ENCODE measurements at regions not wholly inside any gene's neighbourhood (a gene's known extent, or its start where the extent isn't known, plus 50 kb on each side); places are given as distances from the start of the nearest gene placed in this dataset.

DNA sequence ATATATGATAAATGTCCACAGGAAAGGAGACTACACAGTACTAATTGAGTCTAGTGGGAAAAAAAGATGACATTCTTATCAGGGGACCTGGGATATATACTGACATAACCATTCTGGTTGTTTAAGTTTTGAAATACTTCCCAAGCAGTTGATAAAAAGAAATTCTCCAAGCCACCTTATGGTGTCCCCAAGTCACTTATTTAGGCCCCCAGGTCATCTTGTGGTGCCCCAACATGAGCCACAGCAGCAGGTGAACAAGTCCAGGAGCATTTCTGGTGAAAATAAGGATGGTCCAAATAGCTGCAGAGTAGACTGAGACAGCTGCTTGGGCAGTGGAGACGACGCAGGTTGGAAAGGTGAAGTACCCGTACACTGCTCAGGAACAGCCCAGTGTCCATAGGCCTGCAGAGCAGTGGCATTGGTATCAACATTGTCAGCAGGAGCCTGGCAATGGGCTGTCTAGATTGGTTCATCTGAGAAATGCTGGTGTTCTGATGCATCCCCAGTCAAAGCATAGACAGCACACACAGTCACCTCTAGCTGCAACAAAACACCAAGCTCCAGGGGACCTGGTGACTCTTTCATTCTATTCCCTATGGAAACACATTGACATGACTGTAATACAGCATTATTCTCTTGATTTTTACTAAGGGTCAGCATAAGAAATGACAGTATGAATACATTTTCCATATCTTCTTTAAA is 430.6 kb downstream of the NR2F1-AS1 start:
- no peaks in the 10 kb centered on the region for H3K4me1 ChIP-seq (ENCODE audit: control insufficient read depth, insufficient read depth, low read length, poor library complexity, severe bottlenecking)
- 91 to 100% methylated on average over 3 of the region's 3 CpGs for WGBS, 2 experiments (ENCODE audit: insufficient coverage in 2 of 2)

DNA sequence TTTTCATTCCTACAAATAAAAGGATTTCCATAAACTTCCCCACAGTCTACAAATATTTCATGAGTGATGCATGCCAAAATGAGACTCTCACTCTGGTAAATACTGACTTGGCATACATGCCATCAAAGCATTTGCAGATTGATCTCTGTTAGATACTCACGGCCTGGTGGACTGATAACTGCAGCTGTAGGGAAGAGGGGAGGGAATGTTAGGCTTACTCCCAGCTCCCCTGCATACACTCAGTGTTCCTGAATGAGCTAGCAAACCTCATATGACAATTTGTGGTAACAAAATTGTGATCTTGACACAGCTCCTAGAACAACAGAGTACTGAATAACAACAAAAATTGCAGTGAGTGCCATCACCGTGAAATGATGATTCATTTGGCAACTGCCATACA is 435.3 kb downstream of the NR2F1-AS1 start:
- no peak overlapping the region for H3K4me3 ChIP-seq (ENCODE audit: extremely low read depth, insufficient read depth, low read length, poor library complexity, severe bottlenecking)
- WGBS, 2 experiments (ENCODE audit: insufficient coverage in 2 of 2), result no CpG with 5 or more reads among the region's 2 CpGs
- H3K27ac ChIP-seq (ENCODE audit: low read depth, low read length, severe bottlenecking), result no peak overlapping the region
- H3K9me3 ChIP-seq (ENCODE audit: control insufficient read depth, low read length), result no peaks in the 10 kb centered on the region
- H3K4me1 ChIP-seq (ENCODE audit: control insufficient read depth, insufficient read depth, low read length, poor library complexity, severe bottlenecking), result no peaks in the 10 kb centered on the region
- H3K36me3 ChIP-seq (ENCODE audit: control insufficient read depth, insufficient read depth, low read length), result no peaks in the 10 kb centered on the region

More for the DNA sequence above, 430.6 kb downstream of the NR2F1-AS1 start:
- Histone ChIP-seq H3K36me3 (ENCODE audit: control insufficient read depth, insufficient read depth, low read length) (no peaks in the 10 kb centered on the region), H3K4me3 (ENCODE audit: extremely low read depth, insufficient read depth, low read length, poor library complexity, severe bottlenecking) (no peak overlapping the region), H3K9me3 (ENCODE audit: control insufficient read depth, low read length) (no peaks in the 10 kb centered on the region), H3K27ac (ENCODE audit: low read depth, low read length, severe bottlenecking) (no peak overlapping the region)

DNA sequence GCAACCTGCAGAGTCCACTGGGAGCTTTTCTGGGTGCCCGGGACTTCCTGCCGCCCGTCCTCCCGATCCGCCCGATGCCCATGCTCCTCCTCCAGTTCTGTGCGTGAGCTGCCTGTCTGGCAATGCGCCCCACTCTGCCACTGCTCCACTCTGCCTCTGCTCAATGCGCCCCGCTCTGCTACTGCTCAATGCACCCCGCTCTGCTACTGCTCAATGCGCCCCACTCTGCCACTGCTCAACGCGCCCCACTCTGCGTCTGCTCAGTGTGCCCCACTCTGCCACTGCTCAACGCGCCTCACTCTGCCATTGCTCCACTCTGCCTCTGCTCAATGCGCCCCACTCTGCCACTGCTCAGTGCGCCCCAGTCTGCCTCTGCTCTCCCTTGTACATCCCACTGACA is 436.0 kb downstream of the NR2F1-AS1 start:
- Histone ChIP-seq H3K4me1 (ENCODE audit: control insufficient read depth, insufficient read depth, low read length, poor library complexity, severe bottlenecking) (no peaks in the 10 kb centered on the region), H3K9me3 (ENCODE audit: control insufficient read depth, low read length) (no peaks in the 10 kb centered on the region), H3K4me3 (ENCODE audit: extremely low read depth, insufficient read depth, low read length, poor library complexity, severe bottlenecking) (no peak overlapping the region), H3K27ac (ENCODE audit: low read depth, low read length, severe bottlenecking) (no peak overlapping the region), H3K36me3 (ENCODE audit: control insufficient read depth, insufficient read depth, low read length) (no peaks in the 10 kb centered on the region)
- WGBS, 2 experiments (ENCODE audit: insufficient coverage in 2 of 2), result 88 to 94% methylated on average over 13 to 19 of the region's 19 CpGs

DNA sequence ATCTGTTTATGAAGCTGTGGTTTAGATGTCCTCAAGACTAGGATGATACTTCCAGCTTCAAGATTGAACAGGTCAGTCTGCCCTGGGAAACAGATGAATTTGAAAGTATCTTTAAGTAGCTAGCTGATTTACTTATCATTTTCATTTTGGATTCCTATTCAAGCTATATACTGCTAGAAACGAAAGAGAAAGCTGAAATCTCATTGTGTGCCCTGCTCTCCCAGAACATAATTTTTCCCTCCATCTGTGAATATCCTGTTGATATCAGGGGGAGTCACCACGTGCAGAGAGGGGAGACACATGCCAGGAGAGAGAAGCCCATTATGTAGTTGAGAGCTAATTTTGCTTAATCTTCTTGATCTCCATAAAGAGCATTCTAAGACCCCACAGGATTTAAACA is 439.1 kb downstream of the NR2F1-AS1 start:
- WGBS, 2 experiments (ENCODE audit: insufficient coverage in 2 of 2), result no CpG with 5 or more reads among the region's 2 CpGs
- H3K4me1 ChIP-seq (ENCODE audit: control insufficient read depth, insufficient read depth, low read length, poor library complexity, severe bottlenecking), result no peaks in the 10 kb centered on the region
- no peaks in the 10 kb centered on the region for H3K9me3 ChIP-seq (ENCODE audit: control insufficient read depth, low read length)
- H3K27ac ChIP-seq (ENCODE audit: low read depth, low read length, severe bottlenecking), result no peak overlapping the region
- no peak overlapping the region for H3K4me3 ChIP-seq (ENCODE audit: extremely low read depth, insufficient read depth, low read length, poor library complexity, severe bottlenecking)
- H3K36me3 ChIP-seq (ENCODE audit: control insufficient read depth, insufficient read depth, low read length), result no peaks in the 10 kb centered on the region

DNA sequence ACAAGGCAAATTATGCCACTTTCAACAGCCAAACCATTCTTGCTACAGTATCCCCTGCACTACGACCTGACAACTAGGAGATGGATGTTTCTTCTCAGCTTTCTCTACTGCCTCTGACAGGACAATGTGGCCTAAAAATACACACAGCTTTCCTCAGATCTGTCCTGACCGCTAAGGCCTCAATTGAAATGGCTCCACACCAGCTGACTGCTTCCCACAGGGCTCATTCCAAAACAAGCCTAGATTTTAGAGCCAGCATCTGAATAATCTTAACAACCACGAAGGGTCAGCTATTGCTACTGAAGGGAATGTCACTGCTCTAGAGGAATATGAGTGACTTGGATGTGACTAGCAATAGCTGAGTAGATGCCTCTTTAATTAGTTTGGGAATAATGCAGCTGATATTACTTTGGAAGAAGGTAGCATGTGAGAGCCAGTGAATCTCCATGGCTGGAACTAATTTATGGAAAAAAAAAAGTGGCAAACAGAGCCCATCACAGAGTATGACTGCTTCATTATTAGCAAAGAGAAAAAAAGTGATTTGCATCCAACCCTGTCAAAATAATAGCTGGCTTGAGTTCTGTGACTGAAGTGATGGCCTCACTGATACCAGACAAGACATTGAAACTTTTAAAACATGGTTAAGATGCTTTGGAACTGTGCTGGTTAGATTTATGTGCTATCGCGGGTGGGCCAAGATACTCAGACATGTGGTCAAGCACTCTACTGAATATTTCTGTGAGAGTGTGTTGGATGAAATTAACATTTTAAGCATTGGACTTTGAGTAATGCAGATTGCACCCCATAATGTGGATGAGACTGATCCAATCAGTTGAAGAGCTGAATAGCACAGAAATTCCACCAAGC is 450.2 kb downstream of the NR2F1-AS1 start:
- H3K36me3 ChIP-seq (ENCODE audit: control insufficient read depth, insufficient read depth, low read length), result no peaks in the 10 kb centered on the region
- H3K9me3 ChIP-seq (ENCODE audit: control insufficient read depth, low read length), result no peaks in the 10 kb centered on the region
- no peak overlapping the region for H3K4me3 ChIP-seq (ENCODE audit: extremely low read depth, insufficient read depth, low read length, poor library complexity, severe bottlenecking)
- peak overlapping the region; percentile 39 for H3K27ac ChIP-seq (ENCODE audit: low read depth, low read length, severe bottlenecking)
- 75 to 87% methylated on average over 4 to 5 of the region's 5 CpGs for WGBS, 2 experiments (ENCODE audit: insufficient coverage in 2 of 2)
- H3K4me1 ChIP-seq (ENCODE audit: control insufficient read depth, insufficient read depth, low read length, poor library complexity, severe bottlenecking), result no peaks in the 10 kb centered on the region

DNA sequence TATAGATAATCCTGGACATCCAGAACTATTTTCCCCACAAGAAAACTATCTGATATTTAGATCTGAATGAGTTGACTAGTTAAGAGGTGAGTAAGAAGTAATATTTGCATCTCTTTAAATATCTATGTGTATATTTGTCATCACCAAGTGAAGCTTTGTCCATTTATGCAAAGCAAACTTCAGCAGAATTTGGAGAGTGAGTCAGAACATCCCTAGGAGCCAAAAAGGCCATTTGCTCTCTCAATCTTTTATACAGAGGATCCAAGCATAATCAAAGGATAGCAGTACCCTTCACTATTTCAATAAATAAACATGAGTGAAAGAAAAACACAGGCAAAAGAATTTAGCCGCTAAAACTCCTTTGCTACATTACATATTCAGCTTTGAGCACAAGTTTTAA is 454.4 kb downstream of the NR2F1-AS1 start:
- 100% methylated on average over 1 of the region's 1 CpG; no CpG with 5 or more reads in 1 of the 2 experiments for WGBS, 2 experiments (ENCODE audit: insufficient coverage in 2 of 2)
- Histone ChIP-seq H3K36me3 (ENCODE audit: control insufficient read depth, insufficient read depth, low read length) (no peaks in the 10 kb centered on the region), H3K27ac (ENCODE audit: low read depth, low read length, severe bottlenecking) (no peak overlapping the region), H3K9me3 (ENCODE audit: control insufficient read depth, low read length) (no peaks in the 10 kb centered on the region), H3K4me3 (ENCODE audit: extremely low read depth, insufficient read depth, low read length, poor library complexity, severe bottlenecking) (no peak overlapping the region), H3K4me1 (ENCODE audit: control insufficient read depth, insufficient read depth, low read length, poor library complexity, severe bottlenecking) (no peaks in the 10 kb centered on the region)

DNA sequence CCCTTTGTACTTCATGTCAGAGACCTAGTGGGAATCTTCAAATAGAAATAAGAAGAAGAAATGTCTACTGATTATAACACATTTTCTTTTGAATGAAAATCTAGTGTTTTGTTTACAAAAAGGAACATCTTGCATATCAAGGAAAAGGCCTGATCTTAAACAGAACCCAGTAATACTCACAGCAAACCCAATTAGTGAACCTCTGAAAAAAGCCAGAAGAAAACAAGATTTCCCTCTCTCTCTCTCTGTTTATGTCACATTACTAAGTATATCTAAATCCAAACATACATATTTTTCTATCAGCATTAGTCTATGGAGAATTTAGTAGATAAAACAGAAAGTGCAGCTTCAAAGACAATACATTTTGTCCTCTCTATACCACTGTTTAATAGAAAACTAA is 457.9 kb downstream of the NR2F1-AS1 start:
- peaks cover 6% of the 10 kb centered on the region for H3K4me1 ChIP-seq (ENCODE audit: control insufficient read depth, insufficient read depth, low read length, poor library complexity, severe bottlenecking)
- H3K27ac ChIP-seq (ENCODE audit: low read depth, low read length, severe bottlenecking), result no peak overlapping the region
- H3K36me3 ChIP-seq (ENCODE audit: control insufficient read depth, insufficient read depth, low read length), result no peaks in the 10 kb centered on the region
- H3K9me3 ChIP-seq (ENCODE audit: control insufficient read depth, low read length), result no peaks in the 10 kb centered on the region
- H3K4me3 ChIP-seq (ENCODE audit: extremely low read depth, insufficient read depth, low read length, poor library complexity, severe bottlenecking), result no peak overlapping the region

DNA sequence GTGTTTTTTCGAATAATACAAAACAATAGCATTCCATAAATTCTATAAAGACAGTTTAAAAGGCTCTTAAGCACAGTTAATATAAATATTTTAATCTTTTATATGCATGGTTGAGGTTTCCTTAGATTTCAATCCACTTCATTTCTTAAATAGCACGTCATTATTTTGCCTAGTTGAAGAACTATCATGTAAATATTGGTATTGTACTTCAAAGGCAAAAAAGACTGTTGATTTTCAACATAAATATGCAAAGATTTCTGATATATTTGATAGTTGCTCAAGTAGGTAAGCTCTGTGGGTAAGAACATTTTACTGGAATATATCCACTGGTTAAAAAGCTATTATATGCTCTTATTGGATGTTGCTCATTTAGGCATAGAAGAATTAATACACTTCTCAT is 458.6 kb downstream of the NR2F1-AS1 start:
- Histone ChIP-seq H3K36me3 (ENCODE audit: control insufficient read depth, insufficient read depth, low read length) (no peaks in the 10 kb centered on the region), H3K4me3 (ENCODE audit: extremely low read depth, insufficient read depth, low read length, poor library complexity, severe bottlenecking) (no peak overlapping the region), H3K9me3 (ENCODE audit: control insufficient read depth, low read length) (no peaks in the 10 kb centered on the region), H3K4me1 (ENCODE audit: control insufficient read depth, insufficient read depth, low read length, poor library complexity, severe bottlenecking) (peaks cover 6% of the 10 kb centered on the region), H3K27ac (ENCODE audit: low read depth, low read length, severe bottlenecking) (no peak overlapping the region)
- no CpG with 5 or more reads among the region's 2 CpGs for WGBS, 2 experiments (ENCODE audit: insufficient coverage in 2 of 2)

DNA sequence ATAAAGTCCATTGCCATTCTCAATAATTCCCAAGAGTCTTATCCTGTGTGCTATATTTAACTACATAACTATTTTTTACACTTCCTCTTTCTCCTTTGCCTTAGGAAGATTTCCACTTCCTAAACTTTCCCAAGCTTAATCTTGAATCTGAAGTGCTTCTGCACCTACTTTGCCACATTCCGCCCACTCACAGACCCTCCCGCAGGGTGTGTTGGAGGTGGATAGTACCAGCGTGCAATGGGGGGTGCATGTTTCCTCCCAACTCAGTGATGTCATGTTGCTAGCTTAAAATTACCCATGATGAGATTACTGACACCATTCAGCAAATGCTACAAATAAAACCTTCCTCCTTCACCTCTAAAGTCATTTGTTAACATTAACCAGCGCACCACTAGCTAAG is 460.2 kb downstream of the NR2F1-AS1 start:
- WGBS, 2 experiments (ENCODE audit: insufficient coverage in 2 of 2), result 80 to 86% methylated on average over 1 to 2 of the region's 4 CpGs
- Histone ChIP-seq H3K27ac (ENCODE audit: low read depth, low read length, severe bottlenecking) (peak overlapping the region; percentile 23), H3K4me3 (ENCODE audit: extremely low read depth, insufficient read depth, low read length, poor library complexity, severe bottlenecking) (no peak overlapping the region), H3K4me1 (ENCODE audit: control insufficient read depth, insufficient read depth, low read length, poor library complexity, severe bottlenecking) (peaks cover 6% of the 10 kb centered on the region), H3K9me3 (ENCODE audit: control insufficient read depth, low read length) (no peaks in the 10 kb centered on the region), H3K36me3 (ENCODE audit: control insufficient read depth, insufficient read depth, low read length) (no peaks in the 10 kb centered on the region)

DNA sequence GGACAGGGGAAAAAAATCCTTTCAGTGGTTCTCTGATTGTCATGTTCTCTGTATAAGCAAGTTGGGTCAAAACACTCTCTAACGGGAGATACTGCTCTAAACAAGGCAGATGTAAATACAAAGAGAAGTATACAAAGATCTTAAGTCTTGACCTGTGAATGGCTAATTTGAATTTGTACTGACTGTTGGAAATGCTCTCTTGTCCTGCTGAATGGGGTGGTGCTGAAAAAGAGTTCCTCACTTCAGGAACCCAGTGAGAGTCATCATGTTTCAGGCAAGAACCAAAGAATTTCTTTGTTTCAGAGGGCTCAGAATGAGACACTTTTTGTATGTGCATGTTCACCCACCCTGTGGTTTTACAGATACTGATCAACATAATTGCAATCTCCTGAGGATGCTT is 461.0 kb downstream of the NR2F1-AS1 start:
- WGBS, 2 experiments (ENCODE audit: insufficient coverage in 2 of 2), result 60% methylated on average over 1 of the region's 1 CpG; no CpG with 5 or more reads in 1 of the 2 experiments
- Histone ChIP-seq H3K9me3 (ENCODE audit: control insufficient read depth, low read length) (no peaks in the 10 kb centered on the region), H3K4me1 (ENCODE audit: control insufficient read depth, insufficient read depth, low read length, poor library complexity, severe bottlenecking) (peaks cover 6% of the 10 kb centered on the region), H3K27ac (ENCODE audit: low read depth, low read length, severe bottlenecking) (no peak overlapping the region), H3K4me3 (ENCODE audit: extremely low read depth, insufficient read depth, low read length, poor library complexity, severe bottlenecking) (no peak overlapping the region), H3K36me3 (ENCODE audit: control insufficient read depth, insufficient read depth, low read length) (no peaks in the 10 kb centered on the region)
